Hypothalamus (tissue), 51 donors: ENCODE measurements at regions not wholly inside any gene's neighbourhood (a gene's known extent, or its start where the extent isn't known, plus 50 kb on each side); places are given as distances from the start of the nearest gene placed in this dataset.

Experiments used
- DNase-seq, 51 donors: peaks; one replicate each; lab custom pipeline; 2025; lab: John Stamatoyannopoulos, UW

DNA sequence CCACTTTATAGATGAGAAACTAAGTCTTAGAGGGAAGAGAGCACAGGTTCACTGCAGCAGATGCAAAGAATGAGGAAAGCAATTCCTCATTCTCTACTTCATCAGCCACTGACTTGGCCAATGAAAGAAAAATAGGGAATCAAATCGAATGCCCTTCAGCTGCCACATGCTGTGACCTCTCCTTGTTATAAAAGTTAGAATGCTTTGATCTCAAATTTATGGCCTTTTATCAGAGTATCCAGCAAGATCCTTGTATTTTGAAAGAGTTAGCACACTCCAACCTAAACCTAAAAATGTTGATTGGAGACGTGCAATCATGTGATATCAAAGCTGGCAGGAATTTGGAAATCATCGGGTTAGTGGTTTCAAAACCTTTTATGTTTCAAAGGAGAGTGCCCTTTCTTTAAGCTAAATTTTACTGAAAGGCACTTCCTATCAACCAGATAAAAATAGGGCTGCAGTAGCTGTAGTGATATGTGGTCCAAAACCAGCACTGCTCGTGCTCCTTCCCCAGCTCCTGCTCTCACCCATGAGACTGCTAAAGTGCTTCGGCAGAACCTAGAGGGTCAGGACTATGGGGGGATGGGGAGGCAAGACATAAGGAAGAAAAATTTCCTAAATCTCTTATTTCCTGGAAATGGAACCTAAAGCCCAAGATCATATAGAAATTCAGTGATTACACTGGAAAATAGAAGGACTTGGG, 617.0 kb downstream of the PYDC2 start:
- DNase-seq: no peak

DNA sequence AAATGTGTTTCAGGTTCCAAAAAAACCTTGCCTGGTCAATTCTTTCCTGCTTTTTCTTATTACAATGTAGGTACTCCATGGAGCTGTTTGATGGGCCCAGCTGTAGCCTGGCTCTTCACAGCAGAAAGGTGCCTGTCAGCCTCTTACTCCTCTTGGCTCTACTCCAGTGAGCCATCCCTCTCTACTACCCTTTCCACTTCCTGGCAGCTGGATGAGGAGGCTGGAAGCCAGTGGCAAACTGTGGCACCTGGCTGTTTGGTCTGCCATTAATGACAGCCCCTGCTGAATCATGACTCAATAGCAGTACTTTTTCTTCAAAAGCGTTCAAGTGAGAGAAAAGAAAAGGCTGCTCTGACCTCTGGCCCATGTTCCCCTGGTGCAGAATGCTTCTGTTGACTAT, 618.1 kb downstream of the PYDC2 start:
- DNase-seq: no peak

DNA sequence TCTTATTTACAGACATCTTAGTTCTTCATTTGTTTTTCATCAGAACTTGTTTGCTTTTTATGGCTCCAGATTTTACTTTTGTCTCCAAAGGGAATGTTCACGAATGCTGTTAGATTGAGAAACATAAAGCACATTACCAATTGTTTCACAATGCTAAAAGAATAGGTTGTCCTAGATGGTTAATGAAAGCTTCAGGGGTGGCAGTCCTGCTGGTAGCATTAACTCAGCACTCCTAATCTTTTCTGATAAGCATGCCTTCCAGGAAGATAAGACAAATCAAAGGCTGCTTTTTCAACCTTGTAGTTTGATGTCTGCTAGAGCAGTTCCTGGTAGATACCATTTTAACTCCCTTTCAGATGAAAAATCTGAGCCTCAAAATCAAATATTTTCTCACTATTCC, 619.4 kb downstream of the PYDC2 start:
- DNase-seq: no peak

DNA sequence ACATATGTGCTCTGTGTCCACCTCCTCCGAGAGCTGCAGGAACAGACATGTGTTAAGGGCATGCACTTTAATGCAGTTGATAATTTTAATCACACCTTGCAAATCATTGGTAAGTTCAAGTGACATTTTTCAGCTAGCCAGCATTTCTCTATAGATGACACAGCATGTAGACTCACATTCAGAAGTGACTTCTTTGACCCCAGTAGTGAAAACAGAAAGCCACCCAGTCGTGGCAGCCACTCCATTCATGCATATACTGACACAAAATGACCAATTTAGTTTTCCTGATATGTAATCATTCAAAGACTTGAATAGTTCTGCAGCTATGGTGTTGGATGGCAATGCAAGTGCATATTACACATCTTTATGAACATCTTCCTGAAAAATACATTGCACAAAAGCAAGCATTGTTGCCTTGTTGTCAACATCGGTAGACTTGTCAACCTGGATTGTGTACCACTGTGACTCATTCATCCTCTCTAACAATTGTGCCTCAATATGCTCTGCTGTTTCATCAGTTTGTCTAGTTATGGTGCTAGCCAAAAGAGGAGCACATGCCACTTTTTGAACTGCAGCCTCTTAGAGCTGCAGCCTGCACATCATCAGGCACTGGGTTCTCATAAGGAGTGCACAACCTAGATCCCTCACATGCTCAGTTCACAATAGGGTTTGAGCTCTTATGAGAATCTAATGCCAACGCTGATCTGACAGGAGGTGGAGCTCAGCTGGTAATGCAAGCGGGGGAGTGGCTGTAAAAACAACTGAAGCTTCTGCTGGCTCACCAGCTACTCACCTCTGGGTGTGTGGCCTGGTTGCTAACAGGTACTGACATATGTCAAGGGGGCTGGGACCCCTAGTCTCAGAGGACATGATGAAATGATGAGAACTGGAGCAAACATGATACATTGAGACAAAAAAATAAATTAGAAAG, 622.0 kb downstream of the PYDC2 start:
- no peak for DNase-seq
